Keratinocyte (primary cell): ENCODE measurements at regions not wholly inside any gene's neighbourhood (a gene's known extent, or its start where the extent isn't known, plus 50 kb on each side); places are given as distances from the start of the nearest gene placed in this dataset.

ENCODE experiments used
- EZH2 ChIP-seq: IDR thresholded peaks from one replicate; pipeline ENCODE4 v1.6.1; 2012; ENCODE audit warnings: inconsistent platforms, mild to moderate bottlenecking, low read length, moderate library complexity
- TF ChIP-seq, protein P1 (sequence below), 3 experiments: IDR thresholded peaks in 1 of 3; conservative IDR thresholded peaks in 1 of 3; optimal IDR thresholded peaks in 1 of 3; 2 replicates in 2 of 3; 3 replicates in 1 of 3; pipeline versions ENCODE3 to v1.5.1; 2011; ENCODE audit warnings: low read length in 3 of 3, mild to moderate bottlenecking in 3 of 3, moderate library complexity in 2 of 3, control low read depth in 1 of 3, inconsistent platforms in 1 of 3; ENCODE audit not compliant: insufficient read depth in 2 of 3; ENCODE audit errors: extremely low read depth in 1 of 3

DNA sequence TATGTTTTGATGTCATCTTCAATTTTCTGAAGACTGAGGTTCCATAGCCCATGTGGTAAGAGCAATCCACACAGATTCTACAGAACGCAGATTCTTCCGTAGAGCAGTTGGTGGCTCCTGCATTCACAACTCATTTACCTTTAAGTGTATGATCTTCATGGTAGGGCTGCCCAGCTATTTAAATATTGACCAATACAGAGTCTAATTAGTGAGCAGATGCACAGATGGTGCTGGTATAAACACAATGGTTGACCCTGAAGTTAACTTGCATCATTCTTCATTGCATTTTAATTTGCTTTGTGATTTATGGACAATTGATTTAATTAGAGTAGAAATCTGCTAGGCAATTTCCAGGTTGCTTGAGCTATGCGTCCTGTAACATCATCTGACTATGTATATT, 269.2 kb downstream of the SQOR start:
- TF ChIP-seq EZH2, result no peak
- TF ChIP-seq, protein P1, sequence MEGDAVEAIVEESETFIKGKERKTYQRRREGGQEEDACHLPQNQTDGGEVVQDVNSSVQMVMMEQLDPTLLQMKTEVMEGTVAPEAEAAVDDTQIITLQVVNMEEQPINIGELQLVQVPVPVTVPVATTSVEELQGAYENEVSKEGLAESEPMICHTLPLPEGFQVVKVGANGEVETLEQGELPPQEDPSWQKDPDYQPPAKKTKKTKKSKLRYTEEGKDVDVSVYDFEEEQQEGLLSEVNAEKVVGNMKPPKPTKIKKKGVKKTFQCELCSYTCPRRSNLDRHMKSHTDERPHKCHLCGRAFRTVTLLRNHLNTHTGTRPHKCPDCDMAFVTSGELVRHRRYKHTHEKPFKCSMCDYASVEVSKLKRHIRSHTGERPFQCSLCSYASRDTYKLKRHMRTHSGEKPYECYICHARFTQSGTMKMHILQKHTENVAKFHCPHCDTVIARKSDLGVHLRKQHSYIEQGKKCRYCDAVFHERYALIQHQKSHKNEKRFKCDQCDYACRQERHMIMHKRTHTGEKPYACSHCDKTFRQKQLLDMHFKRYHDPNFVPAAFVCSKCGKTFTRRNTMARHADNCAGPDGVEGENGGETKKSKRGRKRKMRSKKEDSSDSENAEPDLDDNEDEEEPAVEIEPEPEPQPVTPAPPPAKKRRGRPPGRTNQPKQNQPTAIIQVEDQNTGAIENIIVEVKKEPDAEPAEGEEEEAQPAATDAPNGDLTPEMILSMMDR (optimal IDR thresholded peaks at IDR 0.05 in 1 of 3, IDR thresholded peaks at IDR 0.05 in 1 of 3, conservative IDR thresholded peaks at IDR 0.05 in 1 of 3; ENCODE audit: extremely low read depth in 1 of 3, insufficient read depth in 2 of 3, low read length in 3 of 3), result no peak
